T-helper 2 cell (primary cell): ENCODE measurements at regions not wholly inside any gene's neighbourhood (a gene's known extent, or its start where the extent isn't known, plus 50 kb on each side); places are given as distances from the start of the nearest gene placed in this dataset.

Experiments
- DNase-seq, 5 experiments: peaks; one replicate each; pipeline versions ENCODE4 v3.0.0 to v3.0.0-alpha.2; 2012 to 2022

GRCh38 chr11:122521626-122522025 is 133.9 kb upstream of the UBASH3B start:
- no peak for DNase-seq

DNA sequence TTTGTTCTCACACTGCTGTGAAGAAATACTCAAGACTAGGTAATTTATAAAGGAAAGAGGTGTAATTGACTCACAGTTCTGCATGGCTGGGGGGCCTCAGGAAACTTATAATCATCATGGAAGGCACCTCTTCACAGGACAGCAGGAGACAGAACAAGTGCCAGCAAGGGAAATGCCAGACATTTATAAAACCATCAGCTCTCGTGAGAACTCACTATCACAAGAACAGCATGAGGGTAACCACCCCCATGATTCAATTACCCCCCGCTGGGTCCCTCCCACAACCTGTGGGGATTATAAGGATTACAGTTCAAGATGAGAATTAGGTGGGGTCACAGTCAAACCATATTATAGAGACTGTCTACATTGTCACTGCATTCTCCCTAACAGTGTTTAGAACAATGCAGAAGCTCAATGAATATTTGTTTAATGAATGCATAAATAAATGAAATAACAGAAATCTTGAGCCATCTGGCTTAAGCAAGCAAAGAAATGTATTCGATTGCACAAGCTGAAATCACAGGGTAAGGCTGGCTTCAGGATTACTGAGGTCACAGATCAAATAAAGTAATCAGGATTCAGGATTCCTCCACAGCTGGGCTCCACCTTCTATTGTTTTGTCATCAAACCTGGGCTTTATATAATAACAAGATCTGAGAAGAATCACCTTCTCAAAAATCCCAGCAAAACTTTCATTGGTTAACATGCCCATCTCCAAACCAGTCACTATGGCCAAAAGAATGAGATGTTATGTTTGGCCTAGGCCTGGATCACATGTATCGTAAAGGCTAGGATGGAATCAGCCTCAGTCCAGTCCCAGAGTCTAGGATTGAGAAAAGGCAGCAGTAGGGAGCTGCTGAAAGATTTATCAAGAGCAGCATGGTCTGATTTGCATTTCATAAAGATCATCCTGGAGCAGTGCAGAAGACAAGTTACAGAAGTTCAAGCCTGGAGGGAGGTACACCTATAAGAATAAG is 137.8 kb upstream of the UBASH3B start:
- DNase-seq: no peak

- DNase-seq: no peak
These were observed 138.8 kb upstream of the UBASH3B start for GRCh38 chr11:122516686-122517085.

GRCh38 chr11:122513997-122514396 is 141.5 kb upstream of the UBASH3B start:
- DNase-seq: no peak

- DNase-seq: no peak
These were observed 142.2 kb upstream of the UBASH3B start for GRCh38 chr11:122513328-122513727.

GRCh38 chr11:122512688-122513087 is 142.8 kb upstream of the UBASH3B start:
- DNase-seq: no peak

GRCh38 chr11:122509899-122510298 is 145.6 kb upstream of the UBASH3B start:
- no peak for DNase-seq

DNA sequence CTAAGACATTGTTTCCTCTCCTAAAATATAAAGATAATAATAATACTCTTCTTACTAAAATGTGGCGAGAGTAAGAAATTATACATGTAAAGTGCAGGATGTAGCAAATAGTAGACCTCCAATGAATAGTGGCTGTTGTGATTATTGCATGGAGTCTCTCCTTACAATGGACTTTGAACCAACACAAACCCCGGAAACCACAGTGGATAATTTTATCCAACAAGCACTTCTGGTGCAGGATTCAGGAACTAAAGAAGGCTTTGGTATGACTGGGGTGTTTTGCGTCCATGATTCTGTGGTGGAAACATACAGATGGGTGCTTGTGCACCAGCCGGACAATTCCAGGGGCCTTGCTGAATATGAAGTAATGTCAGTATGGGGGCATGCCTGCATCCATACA is 146.4 kb upstream of the UBASH3B start:
- DNase-seq: no peak

DNA sequence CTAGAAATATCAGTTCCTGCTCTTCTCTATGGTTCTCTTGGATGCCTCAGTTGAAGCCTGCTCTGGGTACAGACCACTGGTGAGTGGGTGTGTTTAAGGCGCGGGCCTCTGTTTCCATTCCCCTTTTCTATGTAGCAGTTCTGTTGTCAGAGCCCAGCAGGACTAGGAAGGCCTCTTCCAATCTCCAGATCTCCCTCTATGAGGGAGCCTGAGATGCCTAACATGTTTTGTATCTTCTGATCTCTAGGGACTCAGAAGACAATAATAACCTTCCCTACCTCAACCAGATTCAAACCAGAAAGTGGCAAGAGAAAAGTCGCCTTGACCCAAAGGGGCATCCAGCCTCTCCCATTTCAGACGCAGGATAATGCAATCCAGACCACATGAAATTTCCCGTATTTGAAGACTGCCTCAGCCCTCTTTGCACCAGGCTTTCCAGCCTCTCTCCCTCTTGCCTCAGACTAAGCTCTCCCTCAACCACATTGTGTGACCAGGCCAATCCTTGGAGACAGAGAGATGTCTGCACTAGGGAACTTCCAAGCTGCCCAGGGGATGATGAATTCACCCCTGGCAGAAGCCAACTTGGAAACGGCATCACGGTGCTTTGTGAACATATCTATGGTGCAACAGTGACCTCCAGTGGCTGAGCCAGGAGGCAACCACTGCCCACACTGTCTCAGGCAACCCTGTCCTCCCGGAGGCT is 150.1 kb upstream of the UBASH3B start:
- peak in 3 of 5 experiments; percentile 6 to 34 (median 13) for DNase-seq

- DNase-seq: no peak
These were observed 161.3 kb upstream of the UBASH3B start for GRCh38 chr11:122494221-122494620.

- DNase-seq: no peak
These were observed 164.0 kb upstream of the UBASH3B start for GRCh38 chr11:122491509-122491908.

DNA sequence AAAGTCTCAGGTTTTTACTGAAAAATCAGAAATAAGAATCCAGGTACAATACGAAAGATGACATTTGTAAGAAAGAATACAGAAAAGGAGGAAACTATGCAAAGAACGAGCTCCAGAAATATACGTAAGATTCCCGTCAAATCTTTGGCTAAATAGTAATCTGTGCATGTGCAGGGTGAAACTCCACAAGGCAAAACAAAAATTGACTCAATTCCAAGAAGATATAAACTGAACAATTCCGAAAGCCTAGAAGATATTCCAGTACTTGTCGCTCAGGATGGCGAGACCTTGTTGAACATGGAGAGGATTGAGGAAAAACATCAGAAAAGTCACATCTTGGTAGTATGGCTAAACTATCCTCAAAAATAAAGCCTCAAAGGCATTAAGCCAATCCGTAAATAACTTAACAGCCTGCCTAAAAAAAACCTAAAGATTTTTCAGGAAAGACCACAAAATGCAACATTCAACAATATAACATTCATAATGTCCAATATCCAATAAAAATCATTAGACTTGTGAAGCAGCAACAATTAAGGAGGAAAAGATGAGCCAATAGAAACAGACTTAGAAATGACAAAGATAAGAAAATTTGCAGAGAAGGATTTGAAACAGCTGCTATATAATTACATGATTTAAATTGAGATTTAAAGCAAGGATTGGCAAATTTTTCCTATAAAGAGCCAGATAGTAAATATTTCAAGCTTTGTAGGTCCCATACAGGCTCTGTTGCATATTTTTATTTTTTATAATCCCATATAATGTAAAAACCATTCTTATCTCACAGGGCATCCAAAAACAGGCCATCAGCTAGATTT is 166.4 kb upstream of the UBASH3B start:
- DNase-seq: no peak

GRCh38 chr11:122487669-122488068 is 167.9 kb upstream of the UBASH3B start:
- no peak for DNase-seq

- no peak for DNase-seq
These were observed 168.6 kb upstream of the UBASH3B start for GRCh38 chr11:122486793-122487495.

DNA sequence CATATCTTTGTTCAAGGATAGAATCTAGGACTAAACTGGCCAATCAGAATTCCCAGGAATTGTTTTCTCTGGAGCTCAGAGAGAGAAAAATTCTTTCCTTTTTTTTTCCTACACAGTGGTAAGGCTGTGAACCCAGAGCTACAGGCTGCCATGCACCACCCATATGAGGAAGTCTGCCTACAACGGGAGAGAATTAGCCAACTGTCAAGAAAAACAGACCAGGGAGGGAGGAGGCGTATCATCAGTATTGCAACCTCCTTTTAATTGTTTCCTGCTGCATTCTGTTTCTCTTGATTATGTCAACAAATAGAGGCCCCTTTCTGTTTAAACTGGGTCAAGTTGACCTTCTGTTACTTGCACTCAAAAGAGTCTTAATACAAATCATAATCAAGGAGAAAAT is 176.5 kb upstream of the UBASH3B start:
- DNase-seq: no peak

DNA sequence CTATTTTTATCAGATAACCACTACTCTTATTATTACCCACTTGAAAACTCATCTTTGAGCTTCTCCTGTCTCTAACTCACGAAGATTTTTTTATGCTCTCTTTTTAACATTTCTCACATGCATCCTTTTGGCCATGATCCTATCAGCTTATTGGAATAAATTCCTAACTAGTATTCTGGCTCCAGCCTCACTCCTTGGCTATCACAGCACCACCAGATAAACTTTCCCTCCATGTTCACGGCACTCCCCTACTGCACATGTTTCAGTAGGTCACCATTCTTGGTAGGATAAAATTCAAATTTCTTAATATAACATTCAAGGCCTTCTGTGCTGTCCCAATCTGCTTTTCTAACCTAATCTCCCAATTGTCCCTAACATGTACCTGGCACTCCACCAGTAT is 186.6 kb upstream of the UBASH3B start:
- no peak for DNase-seq

- DNase-seq: no peak
These were observed 192.0 kb upstream of the UBASH3B start for GRCh38 chr11:122463530-122463929.

DNA sequence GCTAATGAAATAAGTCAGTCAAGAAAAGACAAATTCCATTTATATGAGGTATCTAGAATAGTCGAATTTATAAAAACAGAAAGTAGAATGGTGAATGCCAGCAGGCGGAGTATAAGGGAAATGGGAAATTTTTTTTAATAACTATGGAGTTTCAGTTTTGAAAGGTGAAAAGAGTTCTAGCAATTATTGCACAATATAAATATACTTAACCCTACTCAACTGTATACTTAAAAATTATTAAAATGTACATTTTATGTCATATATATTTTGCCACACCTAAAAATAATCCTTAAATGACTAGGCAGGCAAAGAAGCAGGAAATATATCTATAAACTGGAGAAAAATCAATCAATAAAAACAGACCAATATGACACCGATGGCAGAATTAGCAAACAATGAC is 196.5 kb upstream of the UBASH3B start:
- no peak for DNase-seq

GRCh38 chr11:122453586-122453985 is 201.9 kb upstream of the UBASH3B start:
- no peak for DNase-seq

GRCh38 chr11:122451911-122452310 is 203.6 kb upstream of the UBASH3B start:
- DNase-seq: no peak

DNA sequence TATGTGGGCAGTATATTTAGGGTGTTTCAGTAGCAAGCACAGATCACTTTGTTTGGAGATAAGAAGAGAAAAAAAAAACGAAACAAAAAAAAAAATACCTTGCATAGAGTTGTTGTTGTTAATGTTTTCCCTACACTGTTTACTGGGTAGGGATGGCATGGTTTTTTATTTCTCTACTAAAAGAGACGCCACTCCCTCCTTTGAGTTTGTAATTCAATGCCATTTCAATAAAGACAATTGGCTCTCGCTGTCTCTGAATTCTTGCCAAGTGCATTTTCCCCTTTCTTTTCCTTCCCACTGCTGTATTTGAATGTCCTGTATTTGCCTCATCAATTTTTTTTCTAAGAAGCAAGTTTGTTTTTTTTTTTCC is 213.9 kb upstream of the UBASH3B start:
- DNase-seq: no peak
